Activated CD8-positive, alpha-beta memory T cell treated with anti-CD3 and anti-CD28 coated beads for 36 hours (primary cell): ENCODE measurements at regions not wholly inside any gene's neighbourhood (a gene's known extent, or its start where the extent isn't known, plus 50 kb on each side); places are given as distances from the start of the nearest gene placed in this dataset.
"Not testable (repeated sequence)": the region's sequence is repeated elsewhere in the genome, so short reads cannot be mapped to it uniquely, and the experiment has no call there.

Experiments
- CTCF ChIA-PET: fragments of 350-600 bp; sonication (Branson Sonifier 250); formaldehyde crosslinking; loops from one replicate; lab custom pipeline; 2021; ENCODE audit warnings: antibody characterized with exemption; lab: Charles Lee
- POLR2A ChIA-PET: fragments of 350-600 bp; sonication (Branson Sonifier 250); formaldehyde crosslinking; loops from one replicate; lab custom pipeline; 2021; ENCODE audit warnings: antibody characterized with exemption; lab: Charles Lee

DNA sequence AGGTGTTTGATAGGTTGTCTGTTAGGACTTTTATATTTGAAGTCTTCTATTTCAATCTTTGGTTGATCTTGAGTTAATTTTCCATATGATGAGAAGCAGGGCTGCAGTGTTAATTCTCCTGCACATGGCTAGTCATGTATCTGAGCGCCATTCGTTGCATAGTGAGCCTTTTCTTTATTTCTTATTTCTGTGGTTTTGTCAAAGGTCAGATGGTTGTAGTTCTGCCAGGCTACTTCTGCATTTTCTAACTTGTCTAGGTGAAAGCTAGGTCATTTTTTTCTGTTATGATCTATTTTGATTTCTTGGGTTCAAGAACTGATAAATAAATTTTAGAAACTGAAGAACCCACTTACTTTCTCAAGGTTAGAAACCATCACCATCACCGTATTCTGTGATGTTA is 56.7 kb downstream of the CCDC74A start:
- CTCF ChIA-PET = no interaction called here
- POLR2A ChIA-PET = no interaction called here

GRCh38 chr2:131584940-131585339 is 57.3 kb downstream of the CCDC74A start:
- CTCF ChIA-PET = no interaction called here
- POLR2A ChIA-PET = no interaction called here

- ChIA-PET CTCF (no interaction called here), POLR2A (no interaction called here)
Observed at GRCh38 chr2:131588152-131588873, 60.6 kb downstream of the CCDC74A start.

- CTCF ChIA-PET, POLR2A ChIA-PET: not testable (repeated sequence)
Observed at GRCh38 chr2:131589126-131589525, 61.4 kb downstream of the CCDC74A start.

GRCh38 chr2:131590366-131590765 is 62.7 kb downstream of the CCDC74A start:
- ChIA-PET POLR2A (no interaction called here), CTCF (no interaction called here)

- ChIA-PET CTCF (no interaction called here), POLR2A (no interaction called here)
Observed at GRCh38 chr2:131590896-131591295, 63.2 kb downstream of the CCDC74A start.

GRCh38 chr2:131596561-131596960 is 68.9 kb downstream of the CCDC74A start:
- CTCF ChIA-PET, POLR2A ChIA-PET: not testable (repeated sequence)

GRCh38 chr2:131602444-131602843 is 74.8 kb downstream of the CCDC74A start:
- POLR2A ChIA-PET, CTCF ChIA-PET: not testable (repeated sequence)

- POLR2A ChIA-PET, CTCF ChIA-PET: not testable (repeated sequence)
Observed at GRCh38 chr2:131604652-131605051, 77.0 kb downstream of the CCDC74A start.

DNA sequence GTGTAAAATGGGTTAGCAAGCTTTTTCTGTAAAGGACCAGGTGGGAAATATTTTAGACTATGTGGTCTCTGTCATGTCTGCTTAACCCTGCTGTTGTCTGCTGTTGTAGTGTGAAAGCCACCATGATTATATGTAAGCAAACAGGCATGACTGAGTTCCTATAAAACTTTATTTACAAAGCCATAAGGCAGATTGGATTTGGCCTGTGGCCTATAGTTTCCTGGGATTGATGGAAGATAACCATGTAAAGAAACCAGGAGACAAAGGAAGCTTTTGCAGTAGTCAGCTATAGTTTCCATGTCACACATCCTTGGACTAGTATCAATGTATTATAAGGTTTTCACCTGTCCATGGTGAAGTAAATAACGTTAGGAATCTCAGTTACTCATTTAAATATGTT is 78.7 kb downstream of the CCDC74A start:
- POLR2A ChIA-PET = not testable (repeated sequence)

GRCh38 chr2:131607056-131607455 is 79.4 kb downstream of the CCDC74A start:
- CTCF ChIA-PET, POLR2A ChIA-PET: not testable (repeated sequence)

More for the DNA sequence above, 78.7 kb downstream of the CCDC74A start:
- CTCF ChIA-PET = interaction anchor here (0.6 kb wide), 1 partner anchor 114 kb away, joined by 3 read pairs; the partner anchor contains the start of gene MZT2A

- POLR2A ChIA-PET = not testable (repeated sequence)
Observed at GRCh38 chr2:131614539-131614938, 86.9 kb downstream of the CCDC74A start.

GRCh38 chr2:131618320-131618719 is 90.6 kb downstream of the CCDC74A start:
- CTCF ChIA-PET, POLR2A ChIA-PET: not testable (repeated sequence)

More at GRCh38 chr2:131614539-131614938, 86.9 kb downstream of the CCDC74A start:
- CTCF ChIA-PET = not testable (repeated sequence)

DNA sequence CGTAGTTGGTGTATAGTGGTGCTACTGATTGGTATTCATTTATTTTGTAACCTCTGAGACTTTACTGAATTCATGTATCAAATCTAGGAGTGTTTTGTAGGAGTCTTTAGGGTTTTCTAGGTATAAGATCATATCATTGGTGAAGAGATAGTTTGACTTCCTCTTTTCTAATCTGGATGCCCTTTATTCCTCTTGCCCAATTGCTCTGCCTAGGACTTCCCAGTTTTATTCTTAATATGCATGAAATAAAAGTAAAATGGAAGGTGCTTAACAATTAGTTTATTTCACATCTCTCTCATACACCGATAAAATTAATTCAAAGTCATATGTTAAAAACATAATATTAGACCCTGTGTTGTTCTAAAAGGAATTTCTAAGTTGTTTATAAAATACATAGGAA is 95.2 kb downstream of the CCDC74A start:
- POLR2A ChIA-PET, CTCF ChIA-PET: not testable (repeated sequence)

DNA sequence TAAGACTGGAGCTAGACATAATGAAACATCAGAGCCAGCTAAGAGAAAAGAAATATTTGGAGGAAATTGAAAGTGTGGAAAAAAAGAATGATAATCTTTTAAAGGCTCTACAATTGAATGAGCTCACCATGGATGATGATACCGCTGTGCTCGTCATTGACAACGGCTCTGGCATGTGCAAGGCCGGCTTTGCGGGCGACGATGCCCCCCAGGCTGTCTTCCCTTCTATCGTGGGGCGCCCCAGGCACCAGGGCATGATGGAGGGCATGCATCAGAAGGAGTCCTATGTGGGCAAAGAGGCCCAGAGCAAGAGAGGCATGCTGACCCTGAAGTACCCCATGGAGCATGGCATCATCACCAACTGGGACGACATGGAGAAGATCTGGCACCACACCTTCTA is 98.3 kb downstream of the CCDC74A start:
- CTCF ChIA-PET, POLR2A ChIA-PET: not testable (repeated sequence)

- CTCF ChIA-PET, POLR2A ChIA-PET: not testable (repeated sequence)
Observed at GRCh38 chr2:131626565-131626964, 98.9 kb downstream of the CCDC74A start.

GRCh38 chr2:131627777-131628176 is 100.1 kb downstream of the CCDC74A start:
- CTCF ChIA-PET, POLR2A ChIA-PET: not testable (repeated sequence)

DNA sequence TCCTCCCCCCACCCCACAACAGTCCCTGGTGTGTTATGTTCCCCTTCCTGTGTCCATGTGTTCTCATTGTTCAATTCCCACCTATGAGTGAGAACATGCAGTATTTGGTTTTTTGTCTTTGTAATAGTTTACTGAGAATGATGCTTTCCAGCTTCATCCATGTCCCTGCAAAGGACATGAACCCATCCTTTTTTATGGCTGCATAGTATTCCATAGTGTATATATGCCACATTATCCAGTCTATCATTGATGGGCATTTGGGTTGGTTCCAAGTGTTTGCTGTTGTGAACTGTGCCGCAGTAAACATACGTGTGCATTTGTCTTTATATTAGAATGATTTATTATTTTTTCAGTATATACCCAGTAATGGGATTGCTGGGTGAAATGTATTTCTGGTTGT is 104.0 kb downstream of the CCDC74A start:
- POLR2A ChIA-PET, CTCF ChIA-PET: not testable (repeated sequence)

DNA sequence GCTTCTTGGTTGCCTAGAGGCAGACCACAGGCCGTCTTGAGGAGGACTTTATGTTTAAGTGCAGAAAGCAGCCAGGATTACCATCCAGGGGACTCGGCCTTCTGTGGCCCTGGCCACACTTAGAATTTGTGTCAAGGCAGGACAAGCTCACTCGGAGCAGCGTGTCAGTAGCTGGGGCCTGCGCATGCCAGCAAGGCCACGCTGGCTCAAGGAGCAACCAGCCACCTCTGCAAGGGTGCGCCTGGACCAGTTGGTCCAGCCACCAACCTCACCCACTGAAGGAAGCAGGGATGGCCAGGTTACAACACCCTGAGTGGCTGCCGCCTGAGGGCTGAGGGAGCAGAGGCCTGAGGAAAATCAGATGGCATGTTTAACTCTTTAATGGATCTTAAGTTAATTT is 105.7 kb downstream of the CCDC74A start:
- CTCF ChIA-PET, POLR2A ChIA-PET: not testable (repeated sequence)

- POLR2A ChIA-PET = not testable (repeated sequence)
Observed at GRCh38 chr2:131633827-131634695, 106.4 kb downstream of the CCDC74A start.

DNA sequence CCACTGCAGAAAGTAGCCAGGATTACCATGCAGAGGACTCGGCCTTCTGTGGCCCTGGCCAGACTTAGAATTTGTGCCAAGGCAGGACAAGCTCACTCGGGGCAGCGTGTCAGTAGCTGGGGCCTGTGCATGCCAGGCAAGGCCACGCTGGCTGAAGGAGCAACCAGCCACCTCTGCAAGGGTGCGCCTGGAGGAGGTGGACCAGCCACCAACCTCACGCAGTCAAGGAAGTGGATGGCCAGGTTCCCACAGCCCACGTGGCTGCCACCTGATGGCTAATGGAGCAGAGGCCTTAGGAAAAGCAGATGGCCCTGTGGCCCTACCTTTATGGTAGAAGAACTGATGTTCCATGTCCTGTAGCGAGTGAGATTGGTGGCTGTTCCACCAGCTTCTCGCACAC is 107.9 kb downstream of the CCDC74A start:
- ChIA-PET CTCF (no interaction called here), POLR2A (no interaction called here)

More at GRCh38 chr2:131633827-131634695, 106.4 kb downstream of the CCDC74A start:
- CTCF ChIA-PET = not testable (repeated sequence)
